ENCODE measurements at regions not wholly inside any gene's neighbourhood (a gene's known extent, or its start where the extent isn't known, plus 50 kb on each side); places are given as distances from the start of the nearest gene placed in this dataset.

DNA sequence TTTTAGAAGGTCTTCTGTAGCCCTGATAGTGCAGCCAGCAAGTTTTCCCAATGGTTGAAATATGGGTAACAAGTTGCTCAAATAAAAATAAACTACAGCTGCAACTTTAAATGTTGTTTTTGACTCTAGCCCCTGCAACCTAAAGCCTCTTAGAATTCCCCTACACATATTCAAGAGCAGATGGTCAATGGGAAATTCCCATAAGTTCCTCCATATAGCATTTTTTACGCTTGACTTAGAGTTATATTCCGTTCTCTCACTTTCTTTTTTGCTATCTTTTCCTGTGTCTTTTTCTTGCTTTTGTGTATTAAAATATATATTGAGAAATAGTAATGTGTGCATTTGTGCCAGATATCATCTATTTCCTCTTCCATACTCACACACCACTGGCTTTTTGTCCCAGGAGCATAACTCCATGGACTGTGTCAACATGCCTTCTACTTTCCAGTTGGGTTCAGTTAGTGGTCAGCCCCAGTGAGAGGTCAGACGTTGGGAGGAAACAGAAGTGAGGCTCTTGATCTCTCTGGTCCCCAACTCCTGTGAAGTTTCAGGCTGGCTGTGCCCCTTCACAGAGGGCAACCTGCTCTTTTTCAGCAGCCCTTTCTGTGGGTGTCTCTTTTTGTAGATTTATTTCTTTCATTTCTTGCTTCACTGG lies 63.3 kb upstream of the TP63 start (continued):
- TF ChIP-seq FOXM1 (IDR thresholded peaks at IDR 0.05; ENCODE audit: low read depth, low read length) (peak; percentile 93), NBN (IDR thresholded peaks at IDR 0.05) (0 out of 2 replicates have a peak, but pooled peaks have one; percentile 28), TCF12 (IDR thresholded peaks at IDR 0.05; ENCODE audit: low read depth, low read length) (peak; percentile 76; the same call in 1 of the 2 replicates), LARP7 (IDR thresholded peaks at IDR 0.05) (no peak), PAX5 (IDR thresholded peaks at IDR 0.05; ENCODE audit: borderline replicate concordance, low read depth, low read length) (peak; percentile 20; the same call in 1 of the 2 replicates), EED (IDR thresholded peaks at IDR 0.05; ENCODE audit: low read depth) (peak; percentile 90), GATAD2B (conservative IDR thresholded peaks at IDR 0.05; ENCODE audit: low read depth) (peak; percentile 53)
- TF ChIP-seq, protein P1, sequence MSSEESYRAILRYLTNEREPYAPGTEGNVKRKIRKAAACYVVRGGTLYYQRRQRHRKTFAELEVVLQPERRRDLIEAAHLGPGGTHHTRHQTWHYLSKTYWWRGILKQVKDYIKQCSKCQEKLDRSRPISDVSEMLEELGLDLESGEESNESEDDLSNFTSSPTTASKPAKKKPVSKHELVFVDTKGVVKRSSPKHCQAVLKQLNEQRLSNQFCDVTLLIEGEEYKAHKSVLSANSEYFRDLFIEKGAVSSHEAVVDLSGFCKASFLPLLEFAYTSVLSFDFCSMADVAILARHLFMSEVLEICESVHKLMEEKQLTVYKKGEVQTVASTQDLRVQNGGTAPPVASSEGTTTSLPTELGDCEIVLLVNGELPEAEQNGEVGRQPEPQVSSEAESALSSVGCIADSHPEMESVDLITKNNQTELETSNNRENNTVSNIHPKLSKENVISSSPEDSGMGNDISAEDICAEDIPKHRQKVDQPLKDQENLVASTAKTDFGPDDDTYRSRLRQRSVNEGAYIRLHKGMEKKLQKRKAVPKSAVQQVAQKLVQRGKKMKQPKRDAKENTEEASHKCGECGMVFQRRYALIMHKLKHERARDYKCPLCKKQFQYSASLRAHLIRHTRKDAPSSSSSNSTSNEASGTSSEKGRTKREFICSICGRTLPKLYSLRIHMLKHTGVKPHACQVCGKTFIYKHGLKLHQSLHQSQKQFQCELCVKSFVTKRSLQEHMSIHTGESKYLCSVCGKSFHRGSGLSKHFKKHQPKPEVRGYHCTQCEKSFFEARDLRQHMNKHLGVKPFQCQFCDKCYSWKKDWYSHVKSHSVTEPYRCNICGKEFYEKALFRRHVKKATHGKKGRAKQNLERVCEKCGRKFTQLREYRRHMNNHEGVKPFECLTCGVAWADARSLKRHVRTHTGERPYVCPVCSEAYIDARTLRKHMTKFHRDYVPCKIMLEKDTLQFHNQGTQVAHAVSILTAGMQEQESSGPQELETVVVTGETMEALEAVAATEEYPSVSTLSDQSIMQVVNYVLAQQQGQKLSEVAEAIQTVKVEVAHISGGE (CRISPR knock-in tag; IDR thresholded peaks at IDR 0.05), result no peak
- TF ChIP-seq, protein P2, sequence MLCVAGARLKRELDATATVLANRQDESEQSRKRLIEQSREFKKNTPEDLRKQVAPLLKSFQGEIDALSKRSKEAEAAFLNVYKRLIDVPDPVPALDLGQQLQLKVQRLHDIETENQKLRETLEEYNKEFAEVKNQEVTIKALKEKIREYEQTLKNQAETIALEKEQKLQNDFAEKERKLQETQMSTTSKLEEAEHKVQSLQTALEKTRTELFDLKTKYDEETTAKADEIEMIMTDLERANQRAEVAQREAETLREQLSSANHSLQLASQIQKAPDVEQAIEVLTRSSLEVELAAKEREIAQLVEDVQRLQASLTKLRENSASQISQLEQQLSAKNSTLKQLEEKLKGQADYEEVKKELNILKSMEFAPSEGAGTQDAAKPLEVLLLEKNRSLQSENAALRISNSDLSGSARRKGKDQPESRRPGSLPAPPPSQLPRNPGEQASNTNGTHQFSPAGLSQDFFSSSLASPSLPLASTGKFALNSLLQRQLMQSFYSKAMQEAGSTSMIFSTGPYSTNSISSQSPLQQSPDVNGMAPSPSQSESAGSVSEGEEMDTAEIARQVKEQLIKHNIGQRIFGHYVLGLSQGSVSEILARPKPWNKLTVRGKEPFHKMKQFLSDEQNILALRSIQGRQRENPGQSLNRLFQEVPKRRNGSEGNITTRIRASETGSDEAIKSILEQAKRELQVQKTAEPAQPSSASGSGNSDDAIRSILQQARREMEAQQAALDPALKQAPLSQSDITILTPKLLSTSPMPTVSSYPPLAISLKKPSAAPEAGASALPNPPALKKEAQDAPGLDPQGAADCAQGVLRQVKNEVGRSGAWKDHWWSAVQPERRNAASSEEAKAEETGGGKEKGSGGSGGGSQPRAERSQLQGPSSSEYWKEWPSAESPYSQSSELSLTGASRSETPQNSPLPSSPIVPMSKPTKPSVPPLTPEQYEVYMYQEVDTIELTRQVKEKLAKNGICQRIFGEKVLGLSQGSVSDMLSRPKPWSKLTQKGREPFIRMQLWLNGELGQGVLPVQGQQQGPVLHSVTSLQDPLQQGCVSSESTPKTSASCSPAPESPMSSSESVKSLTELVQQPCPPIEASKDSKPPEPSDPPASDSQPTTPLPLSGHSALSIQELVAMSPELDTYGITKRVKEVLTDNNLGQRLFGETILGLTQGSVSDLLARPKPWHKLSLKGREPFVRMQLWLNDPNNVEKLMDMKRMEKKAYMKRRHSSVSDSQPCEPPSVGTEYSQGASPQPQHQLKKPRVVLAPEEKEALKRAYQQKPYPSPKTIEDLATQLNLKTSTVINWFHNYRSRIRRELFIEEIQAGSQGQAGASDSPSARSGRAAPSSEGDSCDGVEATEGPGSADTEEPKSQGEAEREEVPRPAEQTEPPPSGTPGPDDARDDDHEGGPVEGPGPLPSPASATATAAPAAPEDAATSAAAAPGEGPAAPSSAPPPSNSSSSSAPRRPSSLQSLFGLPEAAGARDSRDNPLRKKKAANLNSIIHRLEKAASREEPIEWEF (IDR thresholded peaks at IDR 0.05; ENCODE audit: insufficient replicate concordance, low read depth, low read length), result peak; percentile 21

Measured in GM12878 (cell line).